GM12878 (cell line): ENCODE measurements at regions not wholly inside any gene's neighbourhood (a gene's known extent, or its start where the extent isn't known, plus 50 kb on each side); places are given as distances from the start of the nearest gene placed in this dataset.

ENCODE experiments used
- ATAC-seq: fragments of 200-7000 bp; cut with Tn5 transposase; 3 replicates; pipeline ENCODE4 v1.9.1; 2020; ENCODE audit warnings: mild to moderate bottlenecking, moderate library complexity
- BruUV-seq: library from RNA; stranded (reverse); fragments of 400-500 nt; replicated peaks from 2 replicates; lab custom pipeline; 2021; lab: Mats Ljungman, UMichigan
- CTCF ChIA-PET: fragments of 300-600 bp; sonication (Branson Sonifier 250); formaldehyde crosslinking; extraction: SDS; loops from one replicate; lab custom pipeline; 2021; ENCODE audit warnings: inconsistent platforms; lab: Yijun Ruan, JAX
- POLR2A ChIA-PET: fragments of 350-600 bp; formaldehyde crosslinking; extraction: SDS; loops from one replicate; lab custom pipeline; 2021; ENCODE audit warnings: inconsistent platforms; lab: Charles Lee
- RAD21 ChIA-PET: fragments of 300-600 bp; sonication (Branson Sonifier 250); formaldehyde crosslinking; loops from one replicate; lab custom pipeline; 2023; ENCODE audit warnings: antibody characterized with exemption; ENCODE audit not compliant: unreplicated experiment; lab: Charles Lee
- SMC1A ChIA-PET: fragments of 300-600 bp; sonication (Branson Sonifier 250); formaldehyde crosslinking; loops from one replicate; lab custom pipeline; 2023; ENCODE audit not compliant: unreplicated experiment, uncharacterized antibody; lab: Charles Lee
- DNase-seq: peaks from one replicate; pipeline ENCODE4 v3.0.0-alpha.2; 2011; ENCODE audit warnings: low read depth, low spot score
- FAIRE-seq: peaks from 3 replicates; lab custom pipeline; 2011; peaks lifted over from hg19 to GRCh38; lab: Jason Lieb, UNC
- H2AFZ ChIP-seq: 2 replicates; pipeline ENCODE4 v1.6.0; 2011; ENCODE audit warnings: low read depth, low read length, control low read depth; ENCODE audit not compliant: control insufficient read depth
- H3K27ac ChIP-seq: 2 replicates; pipeline ENCODE4 v1.5.1; 2011; ENCODE audit warnings: control low read depth; ENCODE audit not compliant: control insufficient read depth, insufficient read depth
- H3K27me3 ChIP-seq, 2 experiments: replicated peaks in 1 of 2; 2 replicates each; pipeline versions ENCODE4 v1.6.0 to v1.6.1; 2011; ENCODE audit warnings: low read length in 1 of 2; ENCODE audit not compliant: control insufficient read depth in 2 of 2, insufficient read depth in 2 of 2
- H3K36me3 ChIP-seq, 2 experiments: 2 replicates each; pipeline ENCODE4 v1.5.1; 2011; ENCODE audit warnings: low read length in 1 of 2; ENCODE audit not compliant: control insufficient read depth in 2 of 2, insufficient read depth in 2 of 2
- H3K4me1 ChIP-seq: 2 replicates; pipeline ENCODE4 v1.6.1; 2011; ENCODE audit warnings: mild to moderate bottlenecking, low read length, moderate library complexity, mixed read lengths; ENCODE audit not compliant: control insufficient read depth, insufficient read depth
- H3K4me2 ChIP-seq: 2 replicates; pipeline ENCODE4 v1.6.0; 2011; ENCODE audit warnings: control low read depth; ENCODE audit not compliant: control insufficient read depth, insufficient read depth
- H3K4me3 ChIP-seq: fragments of 200-600 bp; sonication (generic); 2 replicates; pipeline ENCODE4 v1.5.1; 2016
- H3K79me2 ChIP-seq: 2 replicates; pipeline ENCODE4 v1.6.0; 2011; ENCODE audit warnings: low read length; ENCODE audit not compliant: control insufficient read depth, insufficient read depth
- H3K9ac ChIP-seq: 2 replicates; pipeline ENCODE4 v1.8.0; 2011; ENCODE audit warnings: low read length, control low read depth, mixed read lengths; ENCODE audit not compliant: control insufficient read depth, insufficient read depth
- H3K9me3 ChIP-seq: replicated peaks from 3 replicates; pipeline ENCODE4 v1.5.1; 2011; ENCODE audit warnings: mild to moderate bottlenecking, low read length; ENCODE audit not compliant: control insufficient read depth, insufficient read depth
- H4K20me1 ChIP-seq: 2 replicates; pipeline ENCODE4 v1.6.0; 2011; ENCODE audit not compliant: control insufficient read depth, insufficient read depth
- CBX5 ChIP-seq: sonication (generic); IDR thresholded peaks from 2 replicates; pipeline ENCODE4 v1.6.1; 2016; ENCODE audit warnings: low read depth, moderate library complexity, mild to moderate bottlenecking, inconsistent platforms
- KAT2A ChIP-seq: conservative IDR thresholded peaks from 2 replicates; pipeline ENCODE4 v1.6.1; 2011; ENCODE audit warnings: low read depth, low read length; ENCODE audit not compliant: control insufficient read depth
- RAD21 ChIP-seq: IDR thresholded peaks from 2 replicates; pipeline ENCODE4 v1.6.1; 2011; ENCODE audit warnings: mild to moderate bottlenecking, low read depth, low read length, moderate library complexity; ENCODE audit not compliant: insufficient read depth
- SMAD1 ChIP-seq: fragments of 450-650 bp; IDR thresholded peaks from 2 replicates; pipeline ENCODE4 v1.6.1; 2018; ENCODE audit warnings: mild to moderate bottlenecking, low read depth; ENCODE audit not compliant: partially characterized antibody
- SPI1 ChIP-seq: IDR thresholded peaks from 2 replicates; pipeline ENCODE4 v1.6.1; 2011; ENCODE audit warnings: low read depth, mild to moderate bottlenecking, low read length, moderate library complexity, borderline replicate concordance; ENCODE audit not compliant: insufficient read depth
- WGBS: methylation state at CpG from one replicate; pipeline ENCODE4 v1.1.6; 2016; ENCODE audit warnings: low lambda C conversion rate; ENCODE audit not compliant: insufficient replicate concordance, insufficient coverage; ENCODE audit errors: missing lambda C conversion rate; 5-methylcytosine and 5-hydroxymethylcytosine counted together
- in situ Hi-C: fragments of 300-500 bp; cut with MboI; formaldehyde crosslinking; loops from 9 replicates; pipeline ENCODE4 v1.14.3; 2018; ENCODE audit warnings: mixed read lengths
- intact Hi-C: fragments of 100-400 bp; cut with micrococcal nuclease; formaldehyde crosslinking; loops from one replicate; pipeline ENCODE4 v1.14.2; 2022; ENCODE audit not compliant: unreplicated experiment
- TF ChIP-seq, protein P1 (sequence below), 3 experiments: IDR thresholded peaks in 2 of 3; conservative IDR thresholded peaks in 1 of 3; 2 replicates each; pipeline ENCODE4 v1.5.1; 2011; ENCODE audit warnings: low read depth in 3 of 3, low read length in 3 of 3, mild to moderate bottlenecking in 3 of 3, control low read depth in 2 of 3, moderate library complexity in 2 of 3, inconsistent platforms in 1 of 3, mixed read lengths in 1 of 3; ENCODE audit not compliant: control insufficient read depth in 2 of 3, insufficient read depth in 1 of 3; ENCODE audit errors: extremely low read depth in 1 of 3

DNA sequence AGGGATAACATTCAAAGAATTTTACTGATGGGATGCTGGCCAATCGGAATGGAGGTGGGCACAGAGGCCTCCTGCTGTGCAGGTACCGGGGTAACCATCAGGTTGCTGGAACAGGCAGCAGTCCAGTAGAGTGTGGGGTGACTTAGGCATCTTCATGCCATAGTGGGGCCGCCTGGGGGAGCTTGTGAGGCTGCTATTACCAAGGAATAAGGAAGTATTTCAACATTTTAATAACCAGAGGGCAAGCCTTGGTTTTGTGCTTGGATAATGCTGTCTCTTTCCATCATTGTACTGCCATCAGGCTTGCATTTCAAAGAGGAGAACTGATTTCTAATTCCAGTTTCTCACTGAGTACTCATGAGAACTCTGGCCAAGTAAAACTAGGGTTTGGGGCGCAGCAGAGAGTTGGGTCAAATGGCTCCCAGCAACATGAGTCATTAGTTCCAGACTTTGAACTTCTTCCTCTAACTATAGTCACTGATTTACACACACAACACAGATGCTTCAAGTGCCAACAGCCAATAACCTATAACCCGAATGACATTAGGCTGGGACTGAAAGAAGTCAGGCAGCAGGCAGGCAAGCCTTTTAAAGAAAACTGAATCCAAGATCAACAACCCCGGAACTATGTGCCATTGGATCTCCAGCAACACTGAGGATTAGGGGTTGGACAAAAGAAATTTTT, 56.1 kb upstream of the FHL2 start:
- in situ Hi-C loops, result no loop called here
- RAD21 ChIA-PET, result no interaction called here

More for the DNA sequence above, 56.1 kb upstream of the FHL2 start:
- no peaks in the 10 kb centered on the region for H3K36me3 ChIP-seq
- no peak for FAIRE-seq
- CTCF ChIA-PET, result no interaction called here
- POLR2A ChIA-PET, result interaction anchor here (0.6 kb wide), 1 partner anchor 66 kb away, joined by 3 read pairs; no protein-coding TSS in a partner anchor
- SMC1A ChIA-PET, result no interaction called here
- H3K27ac ChIP-seq, result no peak overlapping the region
- no peak overlapping the region for H3K9ac ChIP-seq
- no peaks in the 10 kb centered on the region for H3K27me3 ChIP-seq
- peak; percentile 79 for ATAC-seq
- peak; percentile 1 for DNase-seq
- intact Hi-C loops, result no loop called here
- no peak overlapping the region for H3K4me2 ChIP-seq
- BruUV-seq, result no TSS peak
- H4K20me1 ChIP-seq, result no peaks in the 10 kb centered on the region
- no peaks in the 10 kb centered on the region for H3K4me1 ChIP-seq
- 32% methylated on average over 6 of the region's 6 CpGs for WGBS
- no peaks in the 10 kb centered on the region for H3K9me3 ChIP-seq
- no peak overlapping the region for H3K4me3 ChIP-seq
- TF ChIP-seq SPI1 (no peak), SMAD1 (no peak), KAT2A (no peak), RAD21 (0 out of 2 replicates have a peak, but pooled peaks have one; percentile 6), CBX5 (no peak)
- TF ChIP-seq, protein P1, sequence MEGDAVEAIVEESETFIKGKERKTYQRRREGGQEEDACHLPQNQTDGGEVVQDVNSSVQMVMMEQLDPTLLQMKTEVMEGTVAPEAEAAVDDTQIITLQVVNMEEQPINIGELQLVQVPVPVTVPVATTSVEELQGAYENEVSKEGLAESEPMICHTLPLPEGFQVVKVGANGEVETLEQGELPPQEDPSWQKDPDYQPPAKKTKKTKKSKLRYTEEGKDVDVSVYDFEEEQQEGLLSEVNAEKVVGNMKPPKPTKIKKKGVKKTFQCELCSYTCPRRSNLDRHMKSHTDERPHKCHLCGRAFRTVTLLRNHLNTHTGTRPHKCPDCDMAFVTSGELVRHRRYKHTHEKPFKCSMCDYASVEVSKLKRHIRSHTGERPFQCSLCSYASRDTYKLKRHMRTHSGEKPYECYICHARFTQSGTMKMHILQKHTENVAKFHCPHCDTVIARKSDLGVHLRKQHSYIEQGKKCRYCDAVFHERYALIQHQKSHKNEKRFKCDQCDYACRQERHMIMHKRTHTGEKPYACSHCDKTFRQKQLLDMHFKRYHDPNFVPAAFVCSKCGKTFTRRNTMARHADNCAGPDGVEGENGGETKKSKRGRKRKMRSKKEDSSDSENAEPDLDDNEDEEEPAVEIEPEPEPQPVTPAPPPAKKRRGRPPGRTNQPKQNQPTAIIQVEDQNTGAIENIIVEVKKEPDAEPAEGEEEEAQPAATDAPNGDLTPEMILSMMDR (IDR thresholded peaks at IDR 0.05 in 2 of 3, conservative IDR thresholded peaks at IDR 0.05 in 1 of 3; ENCODE audit: control insufficient read depth in 2 of 3, extremely low read depth in 1 of 3, insufficient read depth in 1 of 3, low read depth in 3 of 3, low read length in 3 of 3), result peak; percentile 18 to 34 (median 33); a peak in 2 of 6 replicates
- H2AFZ ChIP-seq, result no peak overlapping the region
- no peaks in the 10 kb centered on the region for H3K79me2 ChIP-seq
